HG03442 (cell line): ENCODE measurements at regions not wholly inside any gene's neighbourhood (a gene's known extent, or its start where the extent isn't known, plus 50 kb on each side); places are given as distances from the start of the nearest gene placed in this dataset.

Experiments used
- ATAC-seq: cut with Tn5 transposase; IDR thresholded peaks from one replicate; pipeline ENCODE4 v1.9.1; 2021; ENCODE audit warnings: mild to moderate bottlenecking, moderate library complexity; ENCODE audit not compliant: unreplicated experiment

DNA sequence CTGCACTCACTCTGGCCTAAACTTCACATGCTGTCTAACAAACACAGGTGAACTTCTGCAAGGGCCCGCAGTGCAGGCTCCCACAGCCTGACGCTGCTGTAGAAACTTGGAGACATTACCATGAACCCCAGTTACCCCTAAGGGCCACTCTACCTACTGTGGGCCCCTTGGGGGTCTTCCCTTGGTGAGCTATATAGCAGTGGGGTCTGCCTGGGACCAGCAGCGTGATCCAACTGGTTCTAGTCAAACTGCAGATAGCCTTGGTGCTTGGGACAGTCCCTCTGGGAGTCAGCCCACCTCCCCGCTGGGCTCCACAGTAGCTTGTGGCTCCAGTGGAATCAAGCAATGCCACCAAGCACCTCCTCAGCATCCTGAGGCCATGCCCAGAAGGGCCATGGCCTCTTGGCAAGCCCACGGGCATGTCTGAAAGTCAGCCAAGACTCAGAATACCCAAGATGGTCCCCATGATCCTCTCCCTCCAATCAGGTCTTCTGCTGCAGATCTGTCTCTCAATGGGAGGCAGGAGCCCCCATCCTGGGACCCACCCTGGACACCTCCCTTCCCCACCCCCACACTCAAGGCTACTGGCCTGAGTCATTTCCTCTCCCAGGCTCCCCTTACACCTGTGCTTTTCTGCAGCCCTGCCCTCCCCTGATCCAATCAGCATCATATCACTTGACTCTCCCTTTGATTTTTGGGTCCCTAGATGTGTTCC lies 230.0 kb upstream of the IRX1 start:
- ATAC-seq: no peak

DNA sequence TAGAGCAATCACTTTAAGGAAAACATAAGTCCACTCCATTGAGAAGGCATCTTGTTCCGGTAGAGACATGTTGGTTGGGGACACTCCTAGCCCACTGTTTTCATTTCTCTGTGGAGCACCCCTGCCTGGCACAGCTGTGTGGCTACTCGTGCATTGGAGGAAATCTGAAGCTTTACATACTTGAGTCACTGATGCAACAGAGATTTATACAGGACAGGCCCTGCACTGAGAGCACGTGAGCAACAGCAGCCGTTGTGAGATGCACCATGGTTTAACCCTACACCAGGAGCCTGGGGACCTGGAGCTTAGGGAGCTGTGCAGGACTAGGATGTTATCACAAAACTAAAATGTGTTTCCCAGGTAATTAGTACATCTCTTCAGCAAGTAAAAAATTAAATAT lies 230.7 kb upstream of the IRX1 start:
- no peak for ATAC-seq

DNA sequence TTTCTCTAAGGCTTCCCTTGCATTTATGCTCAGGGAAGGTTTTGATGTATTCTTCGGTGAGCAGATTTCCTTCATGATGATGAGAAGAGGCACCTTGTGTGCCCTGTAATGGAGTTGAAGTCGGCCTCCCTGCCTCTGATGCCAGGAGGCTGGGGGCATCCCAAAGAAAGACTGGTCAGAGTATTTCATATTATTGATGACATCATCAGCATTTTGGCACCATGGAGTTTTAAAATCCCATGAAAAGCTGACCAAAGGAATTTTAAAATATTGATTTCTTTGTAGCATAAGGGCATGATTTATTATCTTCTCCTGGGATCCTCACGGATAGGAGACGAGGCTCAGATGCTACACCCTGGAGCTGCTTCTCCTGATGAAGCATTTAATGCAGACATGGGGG lies 231.2 kb upstream of the IRX1 start:
- no peak for ATAC-seq

DNA sequence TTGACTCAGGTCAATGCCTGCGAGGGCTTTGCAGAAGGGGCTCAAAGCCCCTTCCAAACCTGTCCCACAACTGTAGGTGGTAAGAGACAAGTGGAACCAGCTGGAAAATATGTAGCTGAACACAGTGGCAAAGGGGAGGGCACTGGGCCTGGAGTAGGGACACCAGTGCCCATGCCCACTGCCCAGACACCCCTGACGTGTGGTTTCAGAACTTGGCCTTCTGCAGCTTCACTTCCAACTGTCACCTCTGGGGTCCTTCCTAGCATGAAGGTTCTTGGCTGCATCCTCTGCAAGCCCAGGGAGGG lies 233.1 kb upstream of the IRX1 start:
- ATAC-seq: no peak

DNA sequence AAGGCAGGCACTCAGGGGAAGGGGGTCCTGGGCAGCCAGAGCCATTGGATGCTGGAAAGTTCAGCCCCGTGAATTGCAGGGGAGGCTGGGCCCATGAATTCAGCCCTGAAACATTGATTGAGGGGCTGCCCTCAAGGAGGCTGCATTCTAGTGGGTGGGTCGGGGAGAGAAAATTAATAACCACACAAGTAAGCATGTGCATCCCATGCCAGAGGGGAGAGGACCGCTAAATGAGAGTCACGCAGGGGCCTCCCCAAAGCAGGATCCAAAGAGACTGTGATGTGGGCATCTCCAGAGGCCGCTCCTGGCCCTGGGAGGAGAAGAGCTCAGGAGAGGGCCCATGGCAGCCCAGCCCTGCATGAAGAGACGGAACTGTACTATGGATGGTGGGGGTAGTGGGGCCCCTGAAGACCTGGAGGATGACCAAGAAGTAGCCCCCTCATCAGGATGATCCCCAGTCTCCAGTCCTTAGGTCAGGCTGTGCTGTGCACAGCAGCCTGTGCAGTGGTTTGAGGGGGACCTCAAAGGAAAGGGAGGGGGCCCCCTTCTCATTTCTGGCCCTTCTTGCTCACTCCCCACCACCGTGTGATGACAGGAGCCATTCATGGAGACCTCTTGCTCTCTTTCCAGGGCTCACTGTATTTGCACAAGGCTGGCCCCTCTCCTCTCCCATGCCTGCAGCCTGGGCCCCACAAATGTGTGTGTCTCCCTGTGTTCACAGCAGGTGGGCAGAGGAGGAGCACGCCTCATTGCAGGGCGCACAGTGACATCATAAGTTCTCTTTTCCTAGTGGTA lies 233.6 kb upstream of the IRX1 start:
- ATAC-seq: no peak

DNA sequence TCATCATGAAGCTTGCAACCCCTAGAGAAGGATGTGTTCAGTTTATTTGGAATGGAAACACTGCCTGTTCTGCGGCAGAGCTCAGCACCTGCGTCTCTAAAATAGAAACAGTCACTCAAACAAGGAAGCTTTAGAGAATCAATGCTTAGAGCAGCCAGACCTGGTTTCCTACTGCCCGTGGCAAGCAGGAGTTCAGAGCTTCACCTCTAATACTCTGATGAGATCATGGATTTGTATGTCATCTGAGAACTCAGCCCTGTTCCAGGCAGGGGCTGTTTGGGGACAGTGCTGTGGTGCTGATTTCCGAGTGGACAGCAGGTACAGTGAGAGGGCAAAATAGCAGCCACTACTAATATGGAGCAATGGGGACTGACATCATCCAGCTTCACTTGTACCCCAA lies 236.0 kb upstream of the IRX1 start:
- no peak for ATAC-seq

DNA sequence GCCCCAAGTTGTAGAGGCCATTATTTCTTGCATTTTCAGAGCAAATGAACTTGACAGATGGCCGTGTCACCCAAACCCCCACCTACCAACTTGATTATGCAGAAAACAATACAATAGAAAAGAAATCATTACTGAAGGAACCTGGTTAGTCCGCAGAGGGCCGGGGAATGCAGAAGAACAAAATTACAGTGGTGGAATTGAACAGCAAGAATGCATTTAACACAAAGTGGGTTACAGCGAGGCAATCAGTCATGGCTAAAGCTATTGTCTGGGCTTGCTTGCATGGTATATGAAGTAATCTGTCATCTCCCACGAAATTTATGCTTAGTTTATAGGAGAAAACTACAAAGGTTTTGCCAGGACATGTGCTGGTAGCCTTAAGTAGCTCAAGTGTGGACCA lies 238.3 kb upstream of the IRX1 start:
- ATAC-seq: no peak

DNA sequence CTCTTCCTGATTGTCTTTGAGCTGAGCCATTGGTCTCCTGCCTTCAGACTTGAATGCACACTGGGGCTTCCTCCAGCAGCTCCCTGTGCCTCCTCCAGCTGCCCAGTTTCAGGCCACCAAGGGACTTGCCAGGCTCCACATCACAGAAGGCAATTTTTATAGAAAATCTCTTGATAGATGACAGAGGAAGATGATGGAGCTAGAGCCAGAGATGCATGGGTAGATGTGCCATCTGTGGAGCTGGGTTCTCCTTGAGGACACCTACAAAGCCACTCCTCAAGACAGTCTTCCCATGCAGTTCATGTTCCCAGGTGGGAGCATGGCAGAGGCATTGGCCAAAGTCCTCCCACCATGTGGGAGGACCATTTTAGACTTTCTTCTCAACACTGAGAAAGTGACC lies 239.6 kb upstream of the IRX1 start:
- ATAC-seq: no peak

DNA sequence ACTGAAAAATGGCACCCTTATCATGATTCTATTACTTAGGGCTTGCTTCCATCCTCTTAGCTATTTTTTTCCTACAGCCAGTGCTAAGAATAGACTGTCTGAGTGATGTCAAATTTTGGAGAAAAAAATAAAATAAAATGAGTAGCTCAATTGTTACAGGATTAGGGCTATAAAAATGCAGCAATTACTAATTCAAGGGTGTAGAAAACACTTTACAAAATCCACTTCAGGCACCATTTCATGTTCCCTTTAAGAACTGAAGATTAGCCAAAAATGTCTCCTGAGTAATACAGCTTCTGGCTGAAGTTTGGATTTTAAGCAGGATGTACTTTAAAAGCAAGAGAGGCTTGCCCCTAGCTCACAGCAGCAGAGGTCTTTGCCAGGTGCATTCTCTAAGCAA lies 240.5 kb upstream of the IRX1 start:
- ATAC-seq: no peak

DNA sequence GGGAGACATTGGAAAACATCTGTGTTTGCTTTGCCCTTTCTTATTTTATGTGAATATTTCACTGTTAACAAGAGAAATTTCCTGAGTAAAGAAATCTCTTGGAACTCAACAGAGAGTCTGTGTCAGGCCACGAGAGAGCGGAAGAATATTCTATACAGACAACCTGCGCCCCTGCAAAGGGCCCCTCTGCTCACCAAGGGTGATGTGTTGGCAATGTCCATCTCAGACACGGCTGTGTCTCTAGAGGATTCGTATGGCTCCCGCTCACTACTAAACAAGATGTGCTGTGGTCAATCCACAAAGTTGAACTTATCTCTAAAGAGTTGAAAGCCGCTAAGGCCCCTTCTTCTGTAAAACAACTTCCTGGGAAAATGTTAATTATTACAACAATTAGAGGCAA lies 241.0 kb upstream of the IRX1 start:
- no peak for ATAC-seq

DNA sequence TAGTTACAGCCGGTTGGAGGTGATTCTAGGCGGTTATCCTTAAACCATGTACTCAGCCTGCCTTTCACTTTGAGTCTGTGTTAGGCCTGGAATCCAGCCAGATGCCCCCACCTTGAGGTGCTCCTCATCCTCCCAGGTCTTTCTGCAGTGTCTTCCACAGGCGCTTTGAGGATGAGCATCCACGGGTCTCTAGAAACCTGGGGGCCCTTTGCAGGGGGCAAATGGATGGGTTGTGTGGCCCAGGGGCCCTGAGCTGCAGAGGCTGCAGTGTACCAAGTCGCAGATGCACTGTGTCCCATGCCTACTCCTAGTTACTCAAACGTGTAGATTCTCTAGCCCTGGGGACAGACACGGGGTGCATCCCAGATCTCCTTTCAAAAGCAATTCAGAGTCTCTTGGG lies 242.1 kb upstream of the IRX1 start:
- no peak for ATAC-seq

DNA sequence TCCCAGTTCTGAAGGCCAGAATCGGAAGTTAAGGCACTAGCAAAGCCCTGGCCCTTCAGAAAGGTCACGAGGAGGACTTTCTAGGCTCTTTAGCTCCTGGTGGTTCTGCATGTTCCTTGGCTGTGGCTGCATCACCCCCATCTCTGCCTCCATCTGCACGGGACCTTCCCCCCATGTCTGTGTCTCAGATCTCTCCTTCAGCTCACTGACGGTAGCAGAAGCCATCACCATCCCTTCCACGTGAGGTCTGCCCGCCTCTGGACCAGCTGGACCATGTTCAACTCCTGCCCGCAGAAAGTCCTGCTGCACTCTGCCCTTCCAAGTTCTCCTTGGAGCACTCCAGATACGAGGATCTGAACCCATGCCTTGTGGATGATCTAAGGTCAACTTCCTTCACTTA lies 242.9 kb upstream of the IRX1 start:
- ATAC-seq: no peak

DNA sequence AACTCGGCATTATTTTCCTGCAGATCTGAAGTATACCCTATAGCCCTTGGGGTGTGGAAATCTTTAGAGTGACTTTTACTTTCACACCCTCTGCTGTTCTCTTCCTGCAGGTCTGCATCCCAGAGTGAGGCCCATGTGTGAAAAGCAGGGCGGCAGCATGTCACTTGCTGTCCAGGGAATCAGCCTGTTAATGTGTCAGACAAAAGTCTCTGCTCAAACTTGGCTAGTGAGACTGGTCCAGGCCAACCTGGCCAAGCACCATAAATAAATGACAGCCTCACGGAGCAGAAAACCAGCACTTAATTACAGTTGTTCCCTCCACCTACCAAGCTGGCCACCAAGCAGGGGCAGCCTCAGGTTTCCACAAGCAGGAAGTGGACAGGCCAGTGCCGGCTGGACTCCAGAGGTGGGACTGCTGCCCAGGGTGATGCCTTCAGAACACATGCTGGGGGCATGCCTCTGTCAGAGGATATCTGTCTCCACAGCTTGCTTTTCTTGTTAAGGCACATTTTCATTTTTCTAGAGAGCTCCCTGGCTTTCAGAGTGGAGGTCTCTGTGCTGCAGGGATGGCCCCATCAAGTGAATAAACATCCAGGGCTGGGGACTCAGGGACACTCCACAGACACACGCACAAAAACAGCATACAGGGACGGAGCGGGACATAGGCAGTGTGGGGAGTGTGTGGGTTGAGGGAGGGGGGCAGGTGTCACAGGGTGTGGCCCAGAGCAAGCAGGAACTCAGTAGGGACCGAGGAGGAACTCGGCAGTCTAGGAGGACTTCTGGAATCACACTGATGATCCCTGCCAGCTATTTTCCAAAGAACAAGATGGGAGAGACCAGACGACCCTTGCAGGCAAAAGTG lies 243.8 kb upstream of the IRX1 start:
- no peak for ATAC-seq

DNA sequence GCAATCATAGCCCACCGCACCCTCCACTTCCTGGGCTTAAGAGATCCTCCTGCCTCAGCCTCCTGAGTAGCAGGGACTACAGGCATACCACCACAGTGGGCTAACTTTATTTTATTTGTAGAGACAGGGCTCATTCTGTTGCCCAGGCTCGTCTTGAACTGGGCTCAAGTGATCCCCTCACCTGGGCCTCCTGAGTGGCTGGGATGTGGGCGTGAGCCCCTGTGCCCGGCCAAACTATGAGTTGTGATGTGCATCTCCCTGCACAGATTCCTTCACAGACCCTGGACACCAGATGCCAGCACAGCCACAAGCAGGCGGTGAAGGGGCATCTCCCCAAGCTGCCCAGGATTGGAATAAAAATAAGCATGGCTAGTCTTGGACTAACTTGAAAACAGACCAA lies 244.9 kb upstream of the IRX1 start:
- no peak for ATAC-seq

DNA sequence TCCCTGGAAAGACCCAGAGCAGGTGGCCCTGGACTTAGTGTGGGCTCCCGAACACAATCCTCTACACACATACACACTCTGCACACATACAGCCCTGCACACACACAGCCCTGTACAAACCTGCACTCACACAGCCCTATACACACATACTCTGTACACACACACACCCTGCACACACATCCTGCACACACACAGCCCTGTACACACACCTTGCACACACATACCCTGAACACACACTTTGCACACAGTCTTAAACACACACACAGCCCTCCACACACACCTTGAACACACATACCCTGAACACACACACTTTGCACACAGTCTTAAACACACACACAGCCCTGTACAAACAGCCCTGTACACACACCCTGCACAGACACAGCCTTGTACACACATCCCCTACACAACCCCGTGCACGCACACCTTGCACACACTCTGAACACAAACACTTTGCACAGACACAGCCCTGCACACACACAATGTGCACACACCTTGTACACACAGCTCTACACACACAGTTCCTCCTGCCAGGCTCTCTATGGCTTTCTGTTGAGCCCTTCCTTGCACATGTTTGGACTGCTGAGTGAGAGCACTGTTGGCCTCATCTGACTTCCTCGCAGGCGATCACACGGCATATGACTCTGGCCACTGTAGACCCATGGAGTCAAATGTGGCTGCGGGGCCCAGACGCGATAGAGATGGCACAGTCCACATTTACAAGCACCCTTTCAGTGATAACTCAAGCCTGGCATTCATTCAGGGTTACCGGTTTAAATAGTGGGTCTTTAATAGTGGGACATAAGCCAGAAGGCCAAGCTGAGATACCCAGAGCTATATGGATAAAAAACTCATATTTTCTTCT lies 245.7 kb upstream of the IRX1 start:
- ATAC-seq: no peak

DNA sequence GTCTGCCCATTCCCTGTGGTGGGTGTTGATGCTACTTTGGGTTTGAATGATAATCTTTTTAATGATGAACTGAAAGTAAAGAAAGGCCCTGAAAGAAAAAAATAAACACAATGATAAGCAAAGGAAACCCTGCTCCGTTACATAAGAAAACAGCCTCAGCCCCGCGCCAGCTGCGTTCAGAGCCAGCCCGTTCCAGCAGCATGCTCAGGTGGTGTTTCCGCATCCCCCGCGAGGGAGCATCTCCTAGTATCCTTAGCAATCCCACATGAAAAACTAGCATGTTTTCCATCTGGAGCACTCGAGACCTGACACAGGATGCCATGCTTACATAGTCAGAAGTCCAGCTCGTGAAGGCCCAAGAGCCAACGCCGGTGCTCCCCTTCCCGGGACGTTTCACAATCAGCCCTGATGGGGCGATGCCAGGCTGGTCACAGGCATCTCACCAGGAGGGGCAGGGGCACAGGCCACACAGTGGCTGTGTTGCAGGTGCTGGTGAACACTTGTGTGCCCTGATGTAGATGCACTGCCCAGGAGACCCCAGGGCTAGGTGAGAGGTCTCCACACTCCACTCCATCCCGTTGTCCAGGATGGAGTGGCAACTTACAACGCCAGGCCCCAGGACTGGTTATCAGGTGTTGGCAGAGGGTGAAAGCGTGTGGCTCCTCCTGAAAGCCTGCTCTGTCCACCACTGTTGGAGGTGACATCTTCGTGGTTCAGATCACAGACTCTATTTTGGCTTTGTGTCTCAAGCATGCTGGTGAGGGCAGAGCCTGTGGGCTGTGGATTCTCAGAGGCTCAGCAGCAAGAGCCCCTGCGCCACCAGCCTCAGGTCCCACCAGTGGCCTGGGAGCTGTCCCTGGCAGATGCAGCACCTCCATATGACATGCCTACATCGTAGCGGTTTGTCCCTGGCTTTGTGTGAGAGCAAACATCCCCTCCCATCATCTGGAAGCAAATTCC lies 246.8 kb upstream of the IRX1 start:
- ATAC-seq: no peak

DNA sequence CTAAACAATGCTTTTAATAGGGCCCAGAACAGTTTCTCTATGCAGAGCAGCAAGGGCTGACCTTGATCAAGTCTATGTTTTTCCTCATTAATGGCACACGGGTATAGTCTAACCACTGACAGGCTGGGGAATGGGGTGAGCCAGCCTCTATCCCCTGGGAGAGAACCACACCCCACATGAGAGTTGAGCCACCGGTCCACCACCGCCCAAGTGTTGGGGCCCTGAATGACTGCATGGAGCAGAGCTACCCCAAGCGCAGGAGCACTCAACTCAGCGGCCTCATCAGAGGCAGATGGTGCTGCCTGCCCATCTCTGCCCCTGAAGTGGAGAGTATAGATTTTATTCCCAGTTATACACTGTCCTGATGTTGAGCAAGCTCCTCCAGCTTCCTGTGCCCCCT lies 247.9 kb upstream of the IRX1 start:
- no peak for ATAC-seq

DNA sequence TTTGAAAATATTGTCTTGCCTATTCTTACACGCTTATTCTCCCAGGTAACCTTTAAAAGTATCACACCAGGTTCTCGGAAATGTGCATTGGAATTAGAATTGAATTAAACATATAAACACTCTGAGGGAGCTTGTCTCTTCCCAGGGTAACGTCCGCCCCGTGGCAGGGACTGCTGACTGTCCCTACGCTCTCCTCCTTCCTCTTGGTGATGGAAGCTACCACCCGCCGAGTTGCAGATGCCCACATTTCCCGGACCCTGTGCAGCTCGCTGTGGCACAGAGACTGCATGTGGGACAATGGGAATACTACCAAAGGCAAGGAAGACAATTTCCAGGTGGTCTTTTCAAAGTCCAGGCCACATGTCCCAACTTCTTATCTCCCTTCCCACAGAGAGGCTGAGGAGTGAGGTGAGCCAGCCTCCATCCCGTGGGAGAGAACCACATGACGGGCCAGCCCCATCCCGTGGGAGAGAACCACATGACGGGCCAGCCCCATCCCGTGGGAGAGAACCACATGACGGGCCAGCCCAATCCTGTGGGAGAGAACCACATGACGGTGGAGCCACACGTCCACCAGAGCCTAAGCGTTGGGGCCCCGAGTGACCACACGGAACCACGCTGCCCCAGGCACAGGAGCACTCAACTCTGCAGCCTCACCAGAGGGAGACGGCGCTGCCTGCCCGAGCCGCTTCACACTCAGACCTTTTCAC lies 249.4 kb upstream of the IRX1 start:
- no peak for ATAC-seq

DNA sequence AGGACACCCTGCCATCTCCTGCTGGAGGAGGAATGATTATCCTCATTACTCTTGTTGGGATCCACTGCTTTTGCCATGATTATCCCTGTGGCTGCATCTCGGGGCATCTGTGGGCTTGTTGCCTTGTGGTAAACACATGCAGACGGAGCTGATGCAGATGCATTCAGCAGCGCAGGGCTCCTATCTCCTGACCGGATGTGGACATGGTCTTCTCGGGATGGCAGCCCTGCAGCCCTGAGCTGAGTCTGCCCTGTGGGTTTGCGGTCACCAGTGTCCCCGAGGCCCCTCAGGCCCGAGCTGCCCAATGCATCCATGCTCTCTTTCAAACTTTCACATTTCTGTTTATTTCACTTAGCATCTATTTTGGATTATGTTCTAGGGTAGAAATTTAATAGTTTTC lies 250.4 kb upstream of the IRX1 start:
- no peak for ATAC-seq
